HG03469 (cell line): ENCODE measurements at regions not wholly inside any gene's neighbourhood (a gene's known extent, or its start where the extent isn't known, plus 50 kb on each side); places are given as distances from the start of the nearest gene placed in this dataset.
"Not testable (repeated sequence)": the region's sequence is repeated elsewhere in the genome, so short reads cannot be mapped to it uniquely, and the experiment has no call there.

ENCODE experiments used
- ATAC-seq: cut with Tn5 transposase; IDR thresholded peaks from one replicate; pipeline ENCODE4 v1.9.1; 2021; ENCODE audit warnings: mild to moderate bottlenecking, moderate library complexity, moderate number of reproducible peaks; ENCODE audit not compliant: unreplicated experiment

- no peak for ATAC-seq
Observed at GRCh38 chr10:118805146-118805545, 50.4 kb upstream of the CACUL1 start.

GRCh38 chr10:118807512-118808305, 52.9 kb upstream of the CACUL1 start:
- ATAC-seq: no peak

GRCh38 chr10:118808601-118809356, 54.0 kb upstream of the CACUL1 start:
- no peak for ATAC-seq

- ATAC-seq: no peak
Observed at GRCh38 chr10:118809357-118810220, 54.8 kb upstream of the CACUL1 start.

- no peak for ATAC-seq
Observed at GRCh38 chr10:118810796-118811505, 56.2 kb upstream of the CACUL1 start.

- ATAC-seq: no peak
Observed at GRCh38 chr10:118811675-118812392, 57.1 kb upstream of the CACUL1 start.

GRCh38 chr10:118812393-118812740, 57.6 kb upstream of the CACUL1 start:
- no peak for ATAC-seq

GRCh38 chr10:118813001-118813400, 58.2 kb upstream of the CACUL1 start:
- ATAC-seq: not testable (repeated sequence)

GRCh38 chr10:118816471-118817168, 61.9 kb upstream of the CACUL1 start:
- no peak for ATAC-seq

- no peak for ATAC-seq
Observed at GRCh38 chr10:118817328-118818068, 62.7 kb upstream of the CACUL1 start.

GRCh38 chr10:118818621-118819221, 64.0 kb upstream of the CACUL1 start:
- no peak for ATAC-seq

- no peak for ATAC-seq
Observed at GRCh38 chr10:118820326-118821116, 65.8 kb upstream of the CACUL1 start.

GRCh38 chr10:118823256-118823907, 68.6 kb upstream of the CACUL1 start:
- ATAC-seq: no peak

GRCh38 chr10:118827053-118827452, 72.3 kb upstream of the CACUL1 start:
- ATAC-seq: no peak

GRCh38 chr10:118827466-118828155, 72.8 kb upstream of the CACUL1 start:
- no peak for ATAC-seq

GRCh38 chr10:118832241-118832651, 77.5 kb upstream of the CACUL1 start:
- ATAC-seq: no peak
